HEK293 (cell line): ENCODE measurements at regions not wholly inside any gene's neighbourhood (a gene's known extent, or its start where the extent isn't known, plus 50 kb on each side); places are given as distances from the start of the nearest gene placed in this dataset.

Source experiments
- CTCF ChIA-PET: fragments of 350-600 bp; formaldehyde crosslinking; extraction: SDS; loops from one replicate; lab custom pipeline; 2021; ENCODE audit warnings: antibody characterized with exemption; lab: Yijun Ruan, JAX
- POLR2A ChIA-PET: fragments of 300-600 bp; formaldehyde crosslinking; extraction: SDS; loops from one replicate; lab custom pipeline; 2020; ENCODE audit warnings: antibody characterized with exemption, inconsistent platforms; lab: Yijun Ruan, JAX
- H3K27ac ChIP-seq: fragments of 200-500 bp; sonication (Bioruptor generic); 2 replicates; pipeline ENCODE4 v1.5.1; 2014; ENCODE audit warnings: low read depth, low read length, control low read depth, inconsistent platforms; ENCODE audit errors: extremely low read depth
- H3K36me3 ChIP-seq, 2 experiments: fragments of 200-500 bp in 1 of 2; sonication (Bioruptor generic) in 1 of 2; 1 replicate in 1 of 2; 2 replicates in 1 of 2; pipeline ENCODE4 v1.5.1; 2014 to 2017; ENCODE audit warnings: inconsistent platforms in 2 of 2, low read length in 2 of 2; ENCODE audit not compliant: control insufficient read depth in 2 of 2, insufficient read depth in 1 of 2
- H3K4me1 ChIP-seq: fragments of 200-500 bp; sonication (Bioruptor generic); 2 replicates; pipeline ENCODE4 v1.5.1; 2014; ENCODE audit warnings: mild to moderate bottlenecking, low read length, inconsistent platforms; ENCODE audit not compliant: control insufficient read depth, insufficient read depth
- H3K4me3 ChIP-seq: 2 replicates; pipeline ENCODE4 v1.5.1; 2011; ENCODE audit warnings: low read depth, mild to moderate bottlenecking, control low read depth, low read length, moderate library complexity
- H3K9me3 ChIP-seq: fragments of 200-500 bp; sonication (Bioruptor generic); 2 replicates; pipeline ENCODE4 v1.5.1; 2014; ENCODE audit warnings: low read depth, low read length, inconsistent platforms; ENCODE audit not compliant: control insufficient read depth, insufficient read depth
- BCL11A ChIP-seq: fragments of 450-650 bp; formaldehyde crosslinking; IDR thresholded peaks from 2 replicates; pipeline ENCODE4 v1.5.1; 2016; ENCODE audit warnings: low read depth, missing biosample characterization, missing genetic modification characterization
- EGR2 ChIP-seq: fragments of 450-650 bp; formaldehyde crosslinking; IDR thresholded peaks from 2 replicates; pipeline ENCODE4 v1.5.1; 2016; ENCODE audit warnings: low read depth, missing biosample characterization, missing genetic modification characterization
- FEZF1 ChIP-seq: fragments of 450-650 bp; formaldehyde crosslinking; IDR thresholded peaks from 2 replicates; pipeline ENCODE4 v1.5.1; 2016; ENCODE audit warnings: missing biosample characterization, missing genetic modification characterization
- MEIS1 ChIP-seq: sonication (generic); formaldehyde crosslinking; IDR thresholded peaks from 2 replicates; pipeline ENCODE4 v1.8.1; 2022; ENCODE audit warnings: missing genetic modification reagents, mild to moderate bottlenecking, borderline replicate concordance
- MYNN ChIP-seq: fragments of 450-650 bp; formaldehyde crosslinking; IDR thresholded peaks from 2 replicates; pipeline ENCODE4 v1.5.1; 2016; ENCODE audit warnings: missing biosample characterization, missing genetic modification characterization, borderline replicate concordance
- MZF1 ChIP-seq: fragments of 450-650 bp; formaldehyde crosslinking; IDR thresholded peaks from 2 replicates; pipeline ENCODE4 v1.5.1; 2017; ENCODE audit warnings: missing biosample characterization, missing genetic modification characterization, borderline replicate concordance
- REPIN1 ChIP-seq: fragments of 450-650 bp; formaldehyde crosslinking; IDR thresholded peaks from 2 replicates; pipeline ENCODE4 v1.5.1; 2017; ENCODE audit warnings: missing biosample characterization, missing genetic modification characterization, low read depth
- TRIM28 ChIP-seq: IDR thresholded peaks from 2 replicates; pipeline ENCODE4 v1.6.1; 2011; ENCODE audit warnings: low read length, control low read depth, borderline replicate concordance
- ZFHX2 ChIP-seq: fragments of 450-650 bp; formaldehyde crosslinking; conservative IDR thresholded peaks from 2 replicates; pipeline ENCODE4 v1.5.1; 2016; ENCODE audit warnings: missing biosample characterization, missing genetic modification characterization
- ZNF132 ChIP-seq: fragments of 450-650 bp; formaldehyde crosslinking; IDR thresholded peaks from 2 replicates; pipeline ENCODE4 v1.5.1; 2017; ENCODE audit warnings: missing biosample characterization, missing genetic modification characterization, borderline replicate concordance
- ZNF2 ChIP-seq: fragments of 450-650 bp; formaldehyde crosslinking; IDR thresholded peaks from 2 replicates; pipeline ENCODE4 v1.5.1; 2016; ENCODE audit warnings: missing biosample characterization, missing genetic modification characterization
- ZNF211 ChIP-seq: fragments of 450-650 bp; formaldehyde crosslinking; IDR thresholded peaks from 2 replicates; pipeline ENCODE4 v1.5.1; 2016; ENCODE audit warnings: low read depth, missing biosample characterization, missing genetic modification characterization
- ZNF324 ChIP-seq: fragments of 450-650 bp; formaldehyde crosslinking; IDR thresholded peaks from 2 replicates; pipeline ENCODE4 v1.5.1; 2016; ENCODE audit warnings: missing biosample characterization, missing genetic modification characterization
- ZNF391 ChIP-seq: fragments of 450-650 bp; formaldehyde crosslinking; IDR thresholded peaks from 2 replicates; pipeline ENCODE4 v1.5.1; 2016; ENCODE audit warnings: low read depth, missing biosample characterization, missing genetic modification characterization, borderline replicate concordance
- ZNF48 ChIP-seq: fragments of 450-650 bp; formaldehyde crosslinking; IDR thresholded peaks from 2 replicates; pipeline ENCODE4 v1.5.1; 2016; ENCODE audit warnings: missing biosample characterization, missing genetic modification characterization
- ZNF501 ChIP-seq: fragments of 450-650 bp; formaldehyde crosslinking; IDR thresholded peaks from 2 replicates; pipeline ENCODE4 v1.5.1; 2016; ENCODE audit warnings: missing biosample characterization, missing genetic modification characterization
- ZNF791 ChIP-seq: fragments of 450-650 bp; formaldehyde crosslinking; IDR thresholded peaks from 2 replicates; pipeline ENCODE4 v1.5.1; 2016; ENCODE audit warnings: missing biosample characterization, missing genetic modification characterization
- TF ChIP-seq, protein P1 (sequence below): fragments of 450-650 bp; formaldehyde crosslinking; IDR thresholded peaks from 2 replicates; pipeline ENCODE4 v1.5.1; 2016; ENCODE audit warnings: missing biosample characterization, missing genetic modification characterization
- TF ChIP-seq, protein P2 (sequence below): fragments of 450-650 bp; formaldehyde crosslinking; IDR thresholded peaks from 2 replicates; pipeline ENCODE4 v1.5.1; 2016; ENCODE audit warnings: missing biosample characterization, missing genetic modification characterization
- TF ChIP-seq, protein P3 (sequence below): sonication (generic); formaldehyde crosslinking; IDR thresholded peaks from 2 replicates; pipeline ENCODE4 v1.8.1; 2022; ENCODE audit warnings: mild to moderate bottlenecking, moderate library complexity, missing genetic modification reagents
- TF ChIP-seq, protein P4 (sequence below): fragments of 450-650 bp; formaldehyde crosslinking; IDR thresholded peaks from 2 replicates; pipeline ENCODE4 v1.5.1; 2016; ENCODE audit warnings: missing biosample characterization, missing genetic modification characterization

DNA sequence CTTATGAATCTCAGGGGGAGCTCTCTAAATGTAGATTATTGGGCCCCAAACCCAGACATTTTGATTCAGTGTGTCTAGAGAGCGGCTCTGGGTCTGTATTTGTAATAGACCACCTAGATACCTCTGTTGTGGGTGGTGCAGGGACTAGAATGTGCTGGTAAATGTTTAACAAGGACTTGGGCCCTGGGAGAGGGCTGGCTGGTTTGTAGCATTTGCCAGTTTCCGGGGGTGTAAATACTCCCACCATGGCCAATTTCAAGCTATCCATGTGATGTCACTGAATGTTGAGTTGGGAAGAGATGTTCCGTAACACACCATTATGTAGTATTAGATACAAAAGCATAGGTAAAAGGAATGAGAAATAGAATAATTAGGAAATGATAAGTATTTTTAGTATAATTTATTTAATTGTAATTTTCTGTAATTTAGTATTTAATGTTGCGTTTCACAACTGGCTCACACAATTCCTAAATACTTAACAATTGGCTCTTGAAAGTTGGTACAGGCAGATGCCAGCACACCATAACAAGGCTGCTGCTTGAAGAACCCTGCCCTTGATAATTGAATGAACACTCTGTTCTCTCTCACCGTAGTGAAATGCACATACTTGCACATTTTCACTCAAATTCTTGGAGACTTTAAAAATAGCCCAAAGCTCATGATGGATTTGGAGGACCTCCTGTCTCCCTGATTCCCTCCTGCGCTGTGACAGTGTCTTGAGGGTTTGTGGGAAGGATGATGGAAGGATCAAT, 359.2 kb upstream of the PROK2 start:
- Histone ChIP-seq H3K4me3 (no peak overlapping the region), H3K27ac (no peak overlapping the region), H3K4me1 (no peaks in the 10 kb centered on the region), H3K36me3 (no peaks in the 10 kb centered on the region), H3K9me3 (no peaks in the 10 kb centered on the region)
- ChIA-PET CTCF (interaction anchor here (0.7 kb wide), 1 partner anchor 262 kb away, joined by 3 read pairs; no protein-coding TSS in a partner anchor), POLR2A (no interaction called here)
- no peak for TF ChIP-seq ZNF324
- peak; percentile 36; the same call in 1 of the 2 replicates for TF ChIP-seq EGR2 (tag by site-specific recombination)
- peak; percentile 58; the same call in 1 of the 2 replicates for TF ChIP-seq ZFHX2 (tag by site-specific recombination)

DNA sequence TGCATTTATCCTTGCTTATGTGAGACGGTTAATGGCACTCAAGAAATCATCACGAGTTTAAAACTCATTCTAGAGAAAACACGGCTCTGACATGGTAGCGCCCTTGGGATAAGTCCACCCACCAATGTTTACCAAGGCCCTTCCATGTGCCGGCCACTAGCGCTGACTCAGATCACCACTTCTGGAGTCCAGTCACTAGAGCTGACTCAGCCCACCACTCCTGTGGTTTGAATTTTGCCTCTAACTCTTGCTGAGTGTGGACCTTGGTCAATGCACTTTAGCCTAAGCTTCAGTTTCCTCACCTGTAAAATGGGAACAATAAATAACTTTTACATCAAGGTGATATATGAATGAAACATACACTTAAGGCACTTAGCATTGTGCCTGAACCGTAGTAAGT, 358.4 kb upstream of the PROK2 start:
- Histone ChIP-seq H3K36me3 (no peaks in the 10 kb centered on the region), H3K27ac (no peak overlapping the region), H3K4me1 (no peaks in the 10 kb centered on the region), H3K9me3 (no peaks in the 10 kb centered on the region), H3K4me3 (no peak overlapping the region)
- POLR2A ChIA-PET = no interaction called here
- TF ChIP-seq FEZF1 = no peak
- TF ChIP-seq MZF1 (tag by site-specific recombination) = no peak
- TF ChIP-seq, protein P1, sequence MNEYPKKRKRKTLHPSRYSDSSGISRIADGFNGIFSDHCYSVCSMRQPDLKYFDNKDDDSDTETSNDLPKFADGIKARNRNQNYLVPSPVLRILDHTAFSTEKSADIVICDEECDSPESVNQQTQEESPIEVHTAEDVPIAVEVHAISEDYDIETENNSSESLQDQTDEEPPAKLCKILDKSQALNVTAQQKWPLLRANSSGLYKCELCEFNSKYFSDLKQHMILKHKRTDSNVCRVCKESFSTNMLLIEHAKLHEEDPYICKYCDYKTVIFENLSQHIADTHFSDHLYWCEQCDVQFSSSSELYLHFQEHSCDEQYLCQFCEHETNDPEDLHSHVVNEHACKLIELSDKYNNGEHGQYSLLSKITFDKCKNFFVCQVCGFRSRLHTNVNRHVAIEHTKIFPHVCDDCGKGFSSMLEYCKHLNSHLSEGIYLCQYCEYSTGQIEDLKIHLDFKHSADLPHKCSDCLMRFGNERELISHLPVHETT (tag by site-specific recombination) = no peak
- TF ChIP-seq, protein P2, sequence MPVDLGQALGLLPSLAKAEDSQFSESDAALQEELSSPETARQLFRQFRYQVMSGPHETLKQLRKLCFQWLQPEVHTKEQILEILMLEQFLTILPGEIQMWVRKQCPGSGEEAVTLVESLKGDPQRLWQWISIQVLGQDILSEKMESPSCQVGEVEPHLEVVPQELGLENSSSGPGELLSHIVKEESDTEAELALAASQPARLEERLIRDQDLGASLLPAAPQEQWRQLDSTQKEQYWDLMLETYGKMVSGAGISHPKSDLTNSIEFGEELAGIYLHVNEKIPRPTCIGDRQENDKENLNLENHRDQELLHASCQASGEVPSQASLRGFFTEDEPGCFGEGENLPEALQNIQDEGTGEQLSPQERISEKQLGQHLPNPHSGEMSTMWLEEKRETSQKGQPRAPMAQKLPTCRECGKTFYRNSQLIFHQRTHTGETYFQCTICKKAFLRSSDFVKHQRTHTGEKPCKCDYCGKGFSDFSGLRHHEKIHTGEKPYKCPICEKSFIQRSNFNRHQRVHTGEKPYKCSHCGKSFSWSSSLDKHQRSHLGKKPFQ (tag by site-specific recombination) = no peak
- TF ChIP-seq MEIS1 = no peak
- TF ChIP-seq TRIM28 = no peak
- TF ChIP-seq ZNF391 = no peak
- TF ChIP-seq ZNF211 = no peak
- TF ChIP-seq, protein P3, sequence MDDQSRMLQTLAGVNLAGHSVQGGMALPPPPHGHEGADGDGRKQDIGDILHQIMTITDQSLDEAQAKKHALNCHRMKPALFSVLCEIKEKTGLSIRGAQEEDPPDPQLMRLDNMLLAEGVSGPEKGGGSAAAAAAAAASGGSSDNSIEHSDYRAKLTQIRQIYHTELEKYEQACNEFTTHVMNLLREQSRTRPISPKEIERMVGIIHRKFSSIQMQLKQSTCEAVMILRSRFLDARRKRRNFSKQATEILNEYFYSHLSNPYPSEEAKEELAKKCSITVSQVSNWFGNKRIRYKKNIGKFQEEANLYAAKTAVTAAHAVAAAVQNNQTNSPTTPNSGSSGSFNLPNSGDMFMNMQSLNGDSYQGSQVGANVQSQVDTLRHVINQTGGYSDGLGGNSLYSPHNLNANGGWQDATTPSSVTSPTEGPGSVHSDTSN (CRISPR knock-in tag) = no peak
- no peak for TF ChIP-seq ZNF791 (tag by site-specific recombination)
- TF ChIP-seq ZNF501 (tag by site-specific recombination) = no peak
- TF ChIP-seq ZNF2 (tag by site-specific recombination) = no peak
- TF ChIP-seq MYNN (tag by site-specific recombination) = no peak
- TF ChIP-seq ZNF48 (tag by site-specific recombination) = no peak
- no peak for TF ChIP-seq BCL11A (tag by site-specific recombination)
- TF ChIP-seq REPIN1 = no peak
- TF ChIP-seq, protein P4, sequence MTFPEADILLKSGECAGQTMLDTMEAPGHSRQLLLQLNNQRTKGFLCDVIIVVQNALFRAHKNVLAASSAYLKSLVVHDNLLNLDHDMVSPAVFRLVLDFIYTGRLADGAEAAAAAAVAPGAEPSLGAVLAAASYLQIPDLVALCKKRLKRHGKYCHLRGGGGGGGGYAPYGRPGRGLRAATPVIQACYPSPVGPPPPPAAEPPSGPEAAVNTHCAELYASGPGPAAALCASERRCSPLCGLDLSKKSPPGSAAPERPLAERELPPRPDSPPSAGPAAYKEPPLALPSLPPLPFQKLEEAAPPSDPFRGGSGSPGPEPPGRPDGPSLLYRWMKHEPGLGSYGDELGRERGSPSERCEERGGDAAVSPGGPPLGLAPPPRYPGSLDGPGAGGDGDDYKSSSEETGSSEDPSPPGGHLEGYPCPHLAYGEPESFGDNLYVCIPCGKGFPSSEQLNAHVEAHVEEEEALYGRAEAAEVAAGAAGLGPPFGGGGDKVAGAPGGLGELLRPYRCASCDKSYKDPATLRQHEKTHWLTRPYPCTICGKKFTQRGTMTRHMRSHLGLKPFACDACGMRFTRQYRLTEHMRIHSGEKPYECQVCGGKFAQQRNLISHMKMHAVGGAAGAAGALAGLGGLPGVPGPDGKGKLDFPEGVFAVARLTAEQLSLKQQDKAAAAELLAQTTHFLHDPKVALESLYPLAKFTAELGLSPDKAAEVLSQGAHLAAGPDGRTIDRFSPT (tag by site-specific recombination) = no peak
- TF ChIP-seq ZNF132 = no peak
- CTCF ChIA-PET = interaction anchor here (0.8 kb wide), 1 partner anchor 14 kb away, joined by 6 read pairs; no protein-coding TSS in a partner anchor
